Activated CD8-positive, alpha-beta memory T cell treated with anti-CD3 and anti-CD28 coated beads for 36 hours (primary cell): ENCODE measurements at regions not wholly inside any gene's neighbourhood (a gene's known extent, or its start where the extent isn't known, plus 50 kb on each side); places are given as distances from the start of the nearest gene placed in this dataset.
"Not testable (repeated sequence)": the region's sequence is repeated elsewhere in the genome, so short reads cannot be mapped to it uniquely, and the experiment has no call there.

Experiments
- CTCF ChIA-PET: fragments of 350-600 bp; sonication (Branson Sonifier 250); formaldehyde crosslinking; loops from one replicate; lab custom pipeline; 2021; ENCODE audit warnings: antibody characterized with exemption; lab: Charles Lee
- POLR2A ChIA-PET: fragments of 350-600 bp; sonication (Branson Sonifier 250); formaldehyde crosslinking; loops from one replicate; lab custom pipeline; 2021; ENCODE audit warnings: antibody characterized with exemption; lab: Charles Lee

GRCh38 chr1:163628034-163628773 lies 306.4 kb downstream of the NUF2 start:
- ChIA-PET POLR2A (no interaction called here), CTCF (no interaction called here)

- ChIA-PET POLR2A (no interaction called here), CTCF (no interaction called here)
Measured at GRCh38 chr1:163632269-163632668, 310.5 kb downstream of the NUF2 start.

DNA sequence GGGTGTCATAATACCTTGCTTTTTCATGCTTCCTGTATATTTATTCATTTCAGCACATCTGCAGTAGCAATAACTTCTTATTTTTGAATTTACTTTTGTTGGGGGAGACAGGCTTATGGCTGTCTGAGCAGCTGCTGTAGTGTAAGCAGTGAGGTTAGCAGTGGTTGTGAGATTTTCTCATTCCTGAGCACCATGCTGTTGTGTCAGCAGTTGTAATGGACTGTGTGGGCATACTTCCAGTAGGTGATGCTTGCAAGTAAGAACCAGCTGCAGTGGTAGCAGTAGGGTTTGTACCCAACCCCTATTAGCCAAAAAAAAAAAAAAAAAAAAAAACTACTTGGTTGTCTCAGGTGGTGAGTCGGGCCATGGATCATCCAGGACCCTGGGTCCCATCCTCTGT lies 311.6 kb downstream of the NUF2 start:
- CTCF ChIA-PET: no interaction called here
- POLR2A ChIA-PET: no interaction called here

GRCh38 chr1:163645676-163646075 lies 323.9 kb downstream of the NUF2 start:
- CTCF ChIA-PET, POLR2A ChIA-PET: not testable (repeated sequence)

- ChIA-PET POLR2A (no interaction called here), CTCF (no interaction called here)
Measured at GRCh38 chr1:163650624-163651023, 328.9 kb downstream of the NUF2 start.

- POLR2A ChIA-PET: no interaction called here
- CTCF ChIA-PET: no interaction called here
Measured at GRCh38 chr1:163652441-163652840, 330.7 kb downstream of the NUF2 start.

DNA sequence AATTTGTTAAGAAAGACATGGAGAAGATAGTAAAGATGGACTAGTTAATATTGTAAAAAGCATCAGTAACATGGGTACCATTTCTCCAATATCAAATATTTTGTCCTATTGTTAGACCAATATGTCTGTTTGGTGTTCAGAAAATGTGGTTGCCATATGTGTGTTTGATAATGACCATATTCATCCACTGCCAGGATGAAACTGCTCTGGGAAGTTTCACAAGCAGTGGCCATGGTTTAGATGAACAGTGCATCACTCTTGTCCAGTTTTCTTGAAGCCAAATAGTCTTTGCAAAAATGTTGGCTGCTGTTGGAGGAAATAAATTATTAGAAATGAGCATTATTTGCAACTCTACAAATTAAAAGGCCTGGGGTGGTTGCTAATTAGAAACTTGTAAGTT lies 333.8 kb downstream of the NUF2 start:
- POLR2A ChIA-PET: no interaction called here
- CTCF ChIA-PET: no interaction called here

DNA sequence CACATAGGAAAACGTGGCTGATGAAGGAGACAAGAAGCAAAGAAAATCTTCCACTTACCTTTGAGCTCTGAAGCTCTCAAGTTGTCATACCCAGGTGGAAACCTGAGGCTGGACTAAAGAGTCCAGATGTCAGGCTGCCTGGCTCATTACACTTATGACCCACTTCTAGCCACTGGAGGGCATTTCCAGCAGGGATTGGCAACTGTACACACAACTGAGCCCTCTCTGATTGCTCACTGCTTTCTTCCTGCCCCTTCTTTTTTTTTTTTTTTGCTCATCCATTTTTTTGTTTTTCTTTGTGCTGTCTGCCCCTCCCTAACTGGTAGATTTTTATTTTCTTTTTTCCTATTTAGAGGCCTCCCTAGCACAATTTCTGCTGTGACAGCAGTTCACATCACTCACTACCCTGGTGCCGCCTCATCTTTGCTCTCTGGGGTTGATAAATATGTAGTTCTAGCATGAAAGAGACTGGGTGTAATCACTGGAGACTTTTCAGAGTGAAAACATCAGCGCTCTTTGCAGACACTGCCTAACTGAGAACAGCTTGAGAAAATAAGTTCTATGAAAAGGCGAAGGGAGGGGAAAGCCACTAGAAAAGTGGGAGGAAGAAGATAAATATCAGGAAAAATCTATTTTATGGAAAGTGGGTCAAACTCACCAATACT lies 334.5 kb downstream of the NUF2 start:
- ChIA-PET POLR2A (no interaction called here), CTCF (no interaction called here)

GRCh38 chr1:163657719-163658118 lies 336.0 kb downstream of the NUF2 start:
- POLR2A ChIA-PET: no interaction called here
- CTCF ChIA-PET: no interaction called here

- ChIA-PET POLR2A (no interaction called here), CTCF (no interaction called here)
Measured at GRCh38 chr1:163661391-163661790, 339.6 kb downstream of the NUF2 start.

DNA sequence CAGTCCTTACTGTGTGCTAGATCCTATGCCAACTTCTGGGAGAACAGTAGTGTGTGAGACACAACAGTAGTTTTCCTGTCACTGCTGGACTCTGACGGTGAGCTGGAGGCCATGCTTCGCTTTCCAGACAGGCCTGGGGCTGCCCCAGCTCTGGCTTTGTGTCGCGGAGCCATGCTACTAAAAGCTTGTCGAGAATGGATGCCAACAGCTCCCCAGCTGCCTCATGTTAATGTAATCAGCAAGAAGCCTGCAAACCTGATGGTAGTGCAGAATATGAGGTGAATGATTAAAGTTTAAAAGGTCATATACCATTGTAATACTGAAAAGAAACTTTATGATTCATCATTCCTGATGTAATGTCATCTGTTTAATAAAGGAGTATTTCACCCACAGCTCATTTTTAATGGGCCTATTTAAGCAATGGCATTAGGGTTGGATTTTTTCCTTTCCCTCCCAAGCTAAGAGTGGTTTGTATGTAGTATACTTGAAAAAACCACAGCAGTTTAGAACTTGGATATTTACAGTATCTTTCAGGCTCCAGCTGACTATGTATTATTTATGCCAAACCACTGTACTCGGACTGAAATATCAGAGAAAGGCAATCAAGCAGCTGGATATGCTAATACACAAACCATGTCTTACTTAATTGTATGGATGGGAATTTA lies 343.0 kb downstream of the NUF2 start:
- ChIA-PET POLR2A (no interaction called here), CTCF (no interaction called here)

GRCh38 chr1:163668472-163668871 lies 346.7 kb downstream of the NUF2 start:
- POLR2A ChIA-PET: no interaction called here

DNA sequence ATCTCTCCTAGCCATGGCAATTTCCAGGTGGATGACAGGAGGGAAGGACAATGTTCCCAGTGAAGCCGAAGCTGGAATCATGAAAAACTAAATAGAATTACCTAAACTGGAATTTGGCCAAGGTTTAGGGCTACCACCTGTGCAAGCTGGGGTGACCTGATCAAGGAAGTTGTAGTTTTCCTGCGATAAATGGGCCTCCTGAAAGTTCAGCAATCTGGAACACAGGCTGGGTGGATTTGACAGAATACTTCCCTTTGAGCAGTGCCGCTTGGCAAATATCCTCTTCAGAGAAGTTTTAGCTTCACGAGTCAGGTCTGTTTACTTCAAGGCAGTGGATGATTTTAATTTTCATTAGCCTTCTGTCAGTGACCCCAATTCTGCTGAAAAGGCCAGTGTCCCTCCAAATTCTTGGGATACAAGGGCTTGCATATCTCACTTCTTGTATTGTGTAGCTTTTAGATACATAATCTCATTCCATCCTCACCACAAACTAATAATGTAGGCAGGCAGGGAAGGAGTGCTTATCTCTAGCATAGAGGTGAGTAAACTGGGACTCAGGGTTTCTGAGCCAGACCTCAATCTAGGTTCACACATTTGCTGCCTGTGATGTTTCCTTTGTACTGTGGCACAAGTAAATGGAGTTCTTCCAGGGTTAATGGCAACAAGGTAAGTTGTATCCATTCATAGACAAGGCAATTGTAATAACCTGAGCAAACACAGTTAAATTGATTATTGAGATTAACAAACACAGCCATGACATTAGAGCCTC lies 349.4 kb downstream of the NUF2 start:
- CTCF ChIA-PET: no interaction called here
- POLR2A ChIA-PET: no interaction called here

More at GRCh38 chr1:163668472-163668871, 346.7 kb downstream of the NUF2 start:
- CTCF ChIA-PET: no interaction called here

DNA sequence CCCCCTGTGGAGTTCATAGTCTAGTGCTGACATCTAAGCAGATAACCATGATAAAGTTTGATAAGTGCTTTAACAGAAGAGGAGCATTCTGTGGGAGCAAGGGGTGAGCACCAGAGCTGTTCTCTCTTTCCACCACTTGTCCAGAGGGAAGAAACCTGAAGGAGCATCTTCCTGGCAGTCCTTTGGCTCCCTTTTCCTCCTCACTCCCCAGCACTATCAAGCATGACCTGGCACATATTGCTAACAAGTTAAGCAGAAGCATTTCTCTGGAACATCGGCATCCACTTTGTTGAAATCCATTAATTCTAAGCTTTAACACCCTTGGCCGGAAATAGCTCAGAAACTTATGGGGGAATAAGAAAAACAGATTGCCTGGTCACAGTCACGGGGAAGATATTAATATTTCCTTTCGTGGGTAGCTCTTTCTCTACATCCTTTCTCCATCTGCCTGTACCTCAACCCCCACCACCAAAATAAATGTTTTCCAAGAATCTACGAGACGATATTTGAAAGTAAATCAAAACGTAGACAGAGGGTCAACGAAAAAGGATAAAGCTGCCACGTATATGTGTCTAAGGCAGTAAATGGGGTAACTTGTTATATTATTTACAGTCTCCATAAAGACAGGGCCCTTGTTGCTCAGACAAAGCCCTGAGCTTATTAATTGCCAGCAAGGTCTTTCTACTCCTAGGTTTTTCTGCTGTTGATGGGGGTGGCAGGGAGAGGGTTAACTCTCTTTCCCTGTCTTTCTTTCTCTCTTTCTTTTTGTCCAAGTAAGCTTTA lies 351.4 kb downstream of the NUF2 start:
- ChIA-PET CTCF (no interaction called here), POLR2A (no interaction called here)

DNA sequence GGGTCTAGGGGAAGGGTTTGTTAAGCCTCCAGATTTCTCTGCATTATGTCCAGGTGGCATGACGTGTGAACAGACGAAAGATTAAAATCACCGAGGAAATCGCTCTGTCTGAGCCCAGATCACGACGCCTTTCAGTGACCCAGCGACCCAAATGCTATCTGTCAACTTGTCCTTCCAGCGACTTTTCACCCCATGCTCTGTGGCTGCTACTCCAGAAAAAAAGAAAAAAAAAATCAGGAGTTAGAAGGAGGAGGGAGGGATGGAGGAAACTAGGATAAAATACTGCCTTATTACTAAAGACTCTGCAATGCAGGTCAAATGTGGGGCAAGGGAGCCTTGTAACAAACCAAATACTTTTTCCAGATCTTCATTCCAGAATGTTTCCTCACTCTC lies 352.0 kb downstream of the NUF2 start:
- POLR2A ChIA-PET: no interaction called here
- CTCF ChIA-PET: no interaction called here

GRCh38 chr1:163674236-163674635 lies 352.5 kb downstream of the NUF2 start:
- ChIA-PET POLR2A (no interaction called here), CTCF (no interaction called here)

DNA sequence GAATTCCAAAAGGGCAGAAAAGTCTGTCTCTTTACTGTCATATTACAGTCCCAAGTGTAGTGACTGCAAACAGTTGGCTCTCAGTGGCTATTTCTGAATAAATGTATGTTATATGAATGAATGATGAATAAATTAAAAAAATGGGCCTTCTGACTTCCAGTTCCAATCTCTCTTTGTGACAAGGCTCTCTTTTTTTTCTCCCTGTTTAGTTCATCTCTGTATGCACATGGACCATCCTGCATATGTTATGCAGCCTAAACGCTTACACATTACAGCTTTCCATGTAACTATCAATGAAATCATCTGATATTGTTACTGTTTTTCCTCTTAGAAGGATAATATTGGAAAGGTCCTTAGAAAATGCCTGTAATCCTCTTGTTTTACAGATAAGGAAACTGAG lies 363.0 kb downstream of the NUF2 start:
- ChIA-PET CTCF (no interaction called here), POLR2A (no interaction called here)

- ChIA-PET CTCF (no interaction called here), POLR2A (no interaction called here)
Measured at GRCh38 chr1:163692266-163692665, 370.5 kb downstream of the NUF2 start.

- POLR2A ChIA-PET: no interaction called here
- CTCF ChIA-PET: no interaction called here
Measured at GRCh38 chr1:163697137-163697536, 375.4 kb downstream of the NUF2 start.
